LNCaP clone FGC (cell line): ENCODE measurements at regions not wholly inside any gene's neighbourhood (a gene's known extent, or its start where the extent isn't known, plus 50 kb on each side); places are given as distances from the start of the nearest gene placed in this dataset.

Source experiments
- DNase-seq: peaks from one replicate; pipeline ENCODE4 v3.0.0-alpha.2; 2011; ENCODE audit warnings: low read depth
- H3K4me3 ChIP-seq: 2 replicates; pipeline ENCODE4 v1.5.1; 2011; ENCODE audit warnings: mild to moderate bottlenecking, low read depth, low read length, control low read depth
- TF ChIP-seq, protein P1 (sequence below): IDR thresholded peaks from 2 replicates; pipeline ENCODE4 v1.5.1; 2012; ENCODE audit warnings: mild to moderate bottlenecking; ENCODE audit not compliant: control insufficient read depth, insufficient read depth; ENCODE audit errors: extremely low read depth

DNA sequence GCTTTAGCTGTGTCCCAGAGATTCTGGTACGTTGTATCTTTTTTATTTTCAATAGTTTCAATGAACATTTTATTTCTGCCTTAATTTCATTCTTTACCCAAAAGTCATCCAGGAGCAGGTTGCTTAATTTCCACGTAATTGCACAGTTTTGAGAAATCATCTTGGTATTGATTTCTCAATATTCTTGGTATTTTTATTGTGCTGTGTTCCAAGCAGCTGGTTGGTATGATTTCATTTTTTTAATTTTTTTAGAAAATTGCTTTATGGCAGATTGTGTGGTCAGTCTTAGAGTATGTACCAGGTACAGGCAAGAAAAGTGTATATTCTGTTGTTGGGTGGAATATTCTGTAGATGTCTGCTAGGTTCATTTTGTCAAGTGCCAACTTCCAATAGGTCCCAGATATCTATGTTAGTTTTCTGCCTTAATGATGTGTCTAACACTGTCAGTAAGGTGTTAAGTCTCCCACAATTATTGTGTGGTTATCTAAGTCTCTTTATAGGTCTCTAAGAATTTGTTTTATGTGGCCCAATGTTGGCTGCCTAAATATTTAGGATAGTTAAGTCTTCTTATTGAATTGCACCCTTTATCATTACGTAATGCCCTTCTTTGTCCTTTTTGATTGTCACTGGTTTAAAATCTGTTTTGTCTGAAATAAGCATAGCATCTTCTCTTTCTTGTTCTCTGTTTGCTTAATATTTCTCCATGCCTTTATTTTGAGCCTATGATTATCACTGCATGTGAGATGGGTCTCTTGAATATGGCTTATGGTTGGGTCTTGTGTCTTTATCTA, 366.9 kb upstream of the IRAK1BP1 start:
- no peak for DNase-seq
- no peak overlapping the region for H3K4me3 ChIP-seq
- TF ChIP-seq, protein P1, sequence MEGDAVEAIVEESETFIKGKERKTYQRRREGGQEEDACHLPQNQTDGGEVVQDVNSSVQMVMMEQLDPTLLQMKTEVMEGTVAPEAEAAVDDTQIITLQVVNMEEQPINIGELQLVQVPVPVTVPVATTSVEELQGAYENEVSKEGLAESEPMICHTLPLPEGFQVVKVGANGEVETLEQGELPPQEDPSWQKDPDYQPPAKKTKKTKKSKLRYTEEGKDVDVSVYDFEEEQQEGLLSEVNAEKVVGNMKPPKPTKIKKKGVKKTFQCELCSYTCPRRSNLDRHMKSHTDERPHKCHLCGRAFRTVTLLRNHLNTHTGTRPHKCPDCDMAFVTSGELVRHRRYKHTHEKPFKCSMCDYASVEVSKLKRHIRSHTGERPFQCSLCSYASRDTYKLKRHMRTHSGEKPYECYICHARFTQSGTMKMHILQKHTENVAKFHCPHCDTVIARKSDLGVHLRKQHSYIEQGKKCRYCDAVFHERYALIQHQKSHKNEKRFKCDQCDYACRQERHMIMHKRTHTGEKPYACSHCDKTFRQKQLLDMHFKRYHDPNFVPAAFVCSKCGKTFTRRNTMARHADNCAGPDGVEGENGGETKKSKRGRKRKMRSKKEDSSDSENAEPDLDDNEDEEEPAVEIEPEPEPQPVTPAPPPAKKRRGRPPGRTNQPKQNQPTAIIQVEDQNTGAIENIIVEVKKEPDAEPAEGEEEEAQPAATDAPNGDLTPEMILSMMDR, result no peak

DNA sequence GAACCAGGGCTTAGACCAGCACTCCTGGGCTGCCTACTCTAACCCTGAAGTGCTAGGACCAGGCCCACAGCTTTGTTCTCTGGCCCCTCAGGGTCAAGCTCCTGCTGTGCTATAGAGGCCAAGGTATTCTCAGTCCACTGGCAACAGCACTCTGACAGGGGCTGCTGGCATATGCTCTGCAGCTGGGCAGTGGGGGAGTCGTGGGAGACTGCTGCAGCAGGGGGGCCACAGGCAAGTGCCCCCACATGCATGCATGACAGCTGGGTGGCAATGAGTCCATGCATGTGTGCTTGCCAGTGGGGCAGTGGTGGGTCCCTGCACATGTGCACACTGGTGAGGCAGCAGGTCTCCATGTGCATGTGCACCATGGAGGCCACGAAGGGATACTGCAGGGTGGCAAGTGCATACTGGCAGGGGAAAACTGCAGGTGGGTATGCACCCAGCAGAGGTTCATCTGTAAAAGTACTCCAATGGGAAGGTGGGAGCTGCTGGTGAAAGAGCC, 364.9 kb upstream of the IRAK1BP1 start:
- no peak overlapping the region for H3K4me3 ChIP-seq
- no peak for DNase-seq
- TF ChIP-seq, protein P1, result no peak

DNA sequence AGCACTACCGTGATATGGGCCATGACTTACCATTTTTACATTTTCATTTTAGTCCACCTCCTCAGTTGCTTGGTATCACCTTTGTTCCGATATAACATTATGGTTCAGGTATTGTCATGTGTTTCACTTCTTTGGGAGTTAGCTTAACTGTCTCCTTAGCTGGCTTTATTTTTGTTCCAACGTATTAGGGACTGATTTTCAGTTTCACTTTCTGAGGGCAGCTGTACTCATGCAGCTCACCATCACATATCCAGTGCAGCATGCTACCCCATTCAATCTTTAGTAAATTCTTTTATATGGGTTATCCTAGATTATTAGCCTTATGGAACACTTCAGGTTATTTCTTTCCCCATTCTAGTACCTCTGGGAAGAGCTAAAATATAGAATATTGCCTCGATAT, 362.2 kb upstream of the IRAK1BP1 start:
- H3K4me3 ChIP-seq, result no peak overlapping the region
- TF ChIP-seq, protein P1, result no peak
- no peak for DNase-seq

DNA sequence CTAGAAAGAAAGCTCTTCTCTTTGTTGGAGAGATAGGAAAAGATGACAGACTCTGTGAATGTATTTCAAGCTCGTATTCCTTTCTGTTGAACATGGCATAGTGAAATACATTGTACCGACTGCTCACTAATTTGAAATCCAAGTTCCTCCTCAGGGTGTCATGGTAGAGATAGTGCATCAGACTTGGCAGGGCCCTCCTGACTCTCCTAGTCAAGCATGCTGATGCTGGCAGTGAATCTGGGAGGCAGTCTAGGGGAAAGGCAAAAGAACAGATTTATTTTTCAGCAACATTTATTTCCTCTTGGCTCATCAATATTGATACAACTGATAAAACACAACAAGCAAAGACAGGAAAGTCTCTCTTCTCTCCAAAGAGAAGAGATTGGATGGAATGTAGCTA, 356.3 kb upstream of the IRAK1BP1 start:
- H3K4me3 ChIP-seq, result no peak overlapping the region
- DNase-seq, result peak; percentile 54
- TF ChIP-seq, protein P1, result no peak

DNA sequence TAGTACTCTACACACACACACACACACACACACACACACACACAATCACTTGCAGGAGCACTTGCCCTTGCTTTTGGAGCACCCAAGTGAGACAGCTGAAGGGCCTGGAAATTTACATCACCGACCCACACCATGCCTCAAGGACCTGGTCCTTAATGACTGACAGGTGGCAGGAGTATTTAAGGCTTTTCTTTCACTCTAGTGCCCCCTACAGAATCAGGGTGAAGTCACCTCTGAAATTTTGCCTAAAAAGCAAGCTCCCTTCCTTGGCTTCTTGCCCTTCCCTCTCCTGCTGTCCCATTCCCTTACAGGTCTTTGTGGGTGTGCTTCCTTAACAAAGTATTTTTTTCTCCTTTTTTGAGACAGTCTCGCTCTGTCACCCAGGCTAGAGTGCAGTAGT, 353.5 kb upstream of the IRAK1BP1 start:
- H3K4me3 ChIP-seq, result no peak overlapping the region
- TF ChIP-seq, protein P1, result no peak
- no peak for DNase-seq

DNA sequence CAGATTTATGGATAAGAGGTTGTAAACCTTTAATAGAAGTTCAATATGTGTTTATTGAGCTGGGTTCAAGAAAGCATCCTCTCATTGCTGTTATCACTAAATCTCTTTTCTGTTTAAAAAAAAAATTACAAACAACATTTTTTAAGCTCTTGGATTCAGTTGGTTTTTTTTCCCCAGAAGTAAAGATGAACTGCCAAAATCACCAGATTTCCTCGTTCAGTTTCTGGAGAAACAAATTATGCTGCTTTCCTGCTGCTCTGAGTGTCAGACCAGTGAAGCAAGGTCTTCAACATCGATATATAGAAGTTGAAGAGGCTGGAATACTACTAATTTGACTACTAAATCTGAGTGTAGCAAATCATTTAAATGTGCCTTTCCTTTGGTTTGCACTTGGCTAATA, 352.1 kb upstream of the IRAK1BP1 start:
- no peak for DNase-seq
- TF ChIP-seq, protein P1, result no peak
- H3K4me3 ChIP-seq, result no peak overlapping the region

DNA sequence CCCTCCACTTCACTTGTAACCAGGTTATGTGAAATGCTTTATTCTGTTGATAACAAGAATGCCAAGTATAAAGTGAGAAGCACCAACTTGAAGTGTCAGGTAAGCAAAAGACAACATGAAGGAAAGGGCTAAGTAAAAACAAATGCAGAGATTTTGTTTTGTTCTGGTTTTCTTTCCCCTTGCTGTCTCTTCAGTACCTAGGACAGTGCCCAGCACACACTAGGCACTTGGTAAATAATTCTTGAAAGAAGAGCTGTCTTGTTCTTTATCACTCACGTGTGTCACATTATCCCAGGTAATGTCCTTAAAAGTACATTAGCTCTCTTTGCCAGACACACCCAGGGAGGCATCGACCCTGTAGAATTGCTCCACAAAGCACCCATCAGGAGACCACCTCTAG, 350.0 kb upstream of the IRAK1BP1 start:
- TF ChIP-seq, protein P1, result no peak
- H3K4me3 ChIP-seq, result no peak overlapping the region
- DNase-seq, result no peak
